Vagina (tissue), 2 donors: ENCODE measurements at regions not wholly inside any gene's neighbourhood (a gene's known extent, or its start where the extent isn't known, plus 50 kb on each side); places are given as distances from the start of the nearest gene placed in this dataset.

Experiments used
- CTCF ChIP-seq, 3 experiments: fragments of 450-650 bp in 2 of 3; fragments of 200-600 bp in 1 of 3; sonication (generic) in 1 of 3; IDR thresholded peaks; one replicate each; pipeline ENCODE4 v1.5.1; 2017 to 2019; ENCODE audit warnings: antibody characterized with exemption in 3 of 3, mild to moderate bottlenecking in 2 of 3, moderate library complexity in 2 of 3
- POLR2A ChIP-seq, 2 donors: fragments of 450-650 bp; IDR thresholded peaks; one replicate each; pipeline ENCODE4 v1.6.1; 2017; ENCODE audit warnings: antibody characterized with exemption in 2 of 2, mild to moderate bottlenecking in 2 of 2, moderate library complexity in 2 of 2
- POLR2AphosphoS5 ChIP-seq, 2 donors: sonication (generic); formaldehyde crosslinking; IDR thresholded peaks; one replicate each; pipeline ENCODE4 v1.9.0; 2017; ENCODE audit warnings: antibody characterized with exemption in 2 of 2, mild to moderate bottlenecking in 2 of 2, low read depth in 1 of 2; ENCODE audit not compliant: insufficient read depth in 1 of 2

GRCh38 chr12:86565038-86565437 is 308.8 kb upstream of the MGAT4C start:
- TF ChIP-seq POLR2A (IDR thresholded peaks at IDR 0.05) (no peak), CTCF (IDR thresholded peaks at IDR 0.05) (no peak), POLR2AphosphoS5 (IDR thresholded peaks at IDR 0.05; ENCODE audit: insufficient read depth in 1 of 2, low read depth in 1 of 2) (no peak)
